ENCODE measurements at regions not wholly inside any gene's neighbourhood (a gene's known extent, or its start where the extent isn't known, plus 50 kb on each side); places are given as distances from the start of the nearest gene placed in this dataset.

DNA sequence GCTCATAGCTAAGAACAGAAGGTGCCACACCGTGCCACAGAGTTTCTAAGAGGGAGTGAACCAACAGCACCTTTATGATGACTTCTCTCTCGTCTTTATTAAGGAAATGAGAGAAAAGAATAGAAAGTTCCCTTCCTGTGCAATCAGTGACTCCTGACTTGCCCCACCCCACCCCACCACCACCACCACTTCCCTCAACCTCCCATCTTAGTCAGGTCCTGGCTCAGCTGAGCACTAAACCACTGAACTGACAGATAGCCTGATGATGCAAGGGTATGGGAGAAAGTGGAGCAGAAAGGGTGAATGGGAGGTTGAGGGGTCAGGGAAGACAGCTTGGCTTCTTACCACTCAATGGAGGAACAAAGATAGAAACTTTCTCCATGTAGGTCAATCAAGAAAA is 75.2 kb upstream of the RMDN2 start:
- WGBS, 4 donors = 61 to 87% (median 70%) methylated on average over 2 of the region's 2 CpGs
- no peak for DNase-seq
- peaks cover 0 to 31% (median 15%) of the 10 kb centered on the region in 12 donors for H3K4me1 ChIP-seq
- no peak for TF ChIP-seq POLR2A (IDR thresholded peaks at IDR 0.05)
- TF ChIP-seq, protein P1, sequence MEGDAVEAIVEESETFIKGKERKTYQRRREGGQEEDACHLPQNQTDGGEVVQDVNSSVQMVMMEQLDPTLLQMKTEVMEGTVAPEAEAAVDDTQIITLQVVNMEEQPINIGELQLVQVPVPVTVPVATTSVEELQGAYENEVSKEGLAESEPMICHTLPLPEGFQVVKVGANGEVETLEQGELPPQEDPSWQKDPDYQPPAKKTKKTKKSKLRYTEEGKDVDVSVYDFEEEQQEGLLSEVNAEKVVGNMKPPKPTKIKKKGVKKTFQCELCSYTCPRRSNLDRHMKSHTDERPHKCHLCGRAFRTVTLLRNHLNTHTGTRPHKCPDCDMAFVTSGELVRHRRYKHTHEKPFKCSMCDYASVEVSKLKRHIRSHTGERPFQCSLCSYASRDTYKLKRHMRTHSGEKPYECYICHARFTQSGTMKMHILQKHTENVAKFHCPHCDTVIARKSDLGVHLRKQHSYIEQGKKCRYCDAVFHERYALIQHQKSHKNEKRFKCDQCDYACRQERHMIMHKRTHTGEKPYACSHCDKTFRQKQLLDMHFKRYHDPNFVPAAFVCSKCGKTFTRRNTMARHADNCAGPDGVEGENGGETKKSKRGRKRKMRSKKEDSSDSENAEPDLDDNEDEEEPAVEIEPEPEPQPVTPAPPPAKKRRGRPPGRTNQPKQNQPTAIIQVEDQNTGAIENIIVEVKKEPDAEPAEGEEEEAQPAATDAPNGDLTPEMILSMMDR (IDR thresholded peaks at IDR 0.05) = no peak
- no peaks in the 10 kb centered on the region for H3K36me3 ChIP-seq
- intact Hi-C loops (cut with DNase I) = no loop called here
- H3K9me3 ChIP-seq = no peaks in the 10 kb centered on the region
- ATAC-seq = no peak
- no peaks in the 10 kb centered on the region for H3K27me3 ChIP-seq
- no peak overlapping the region for H3K4me3 ChIP-seq
- no peak overlapping the region for H3K27ac ChIP-seq

DNA sequence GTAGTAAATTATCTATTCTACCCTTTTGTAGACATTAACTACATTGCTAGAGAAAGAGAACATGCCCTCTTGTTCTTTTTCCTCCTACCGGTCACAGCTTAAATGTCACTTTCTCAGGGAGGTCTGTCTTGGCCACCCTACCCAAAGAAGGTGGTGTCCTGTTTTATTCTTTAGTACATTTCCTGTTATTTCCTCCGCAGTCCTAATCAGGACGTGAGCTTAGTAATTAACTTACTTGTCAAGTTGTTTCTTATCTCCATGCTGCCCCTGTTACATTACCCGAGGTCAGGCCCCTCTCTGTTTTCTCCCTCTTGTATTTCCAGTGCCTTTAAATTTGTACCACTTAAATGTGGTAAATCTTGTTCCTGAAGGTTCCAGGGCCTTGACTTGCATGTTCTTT is 73.7 kb upstream of the RMDN2 start:
- ATAC-seq (peak in 1 of 4 donors; percentile 9), DNase-seq (no peak)
- intact Hi-C loops (cut with DNase I) = no loop called here
- WGBS, 4 donors = 41 to 58% (median 51%) methylated on average over 4 of the region's 4 CpGs
- TF ChIP-seq, protein P1 (IDR thresholded peaks at IDR 0.05) = peak in 1 of 12 donors; percentile 16
- TF ChIP-seq POLR2A (IDR thresholded peaks at IDR 0.05) = no peak
- no peaks in the 10 kb centered on the region for H3K9me3 ChIP-seq
- no peaks in the 10 kb centered on the region for H3K36me3 ChIP-seq
- H3K27me3 ChIP-seq = no peaks in the 10 kb centered on the region
- H3K27ac ChIP-seq = peak overlapping the region; percentile 4 to 76 (median 56)
- peaks cover 8 to 46% (median 30%) of the 10 kb centered on the region in 12 donors for H3K4me1 ChIP-seq
- no peak overlapping the region for H3K4me3 ChIP-seq

DNA sequence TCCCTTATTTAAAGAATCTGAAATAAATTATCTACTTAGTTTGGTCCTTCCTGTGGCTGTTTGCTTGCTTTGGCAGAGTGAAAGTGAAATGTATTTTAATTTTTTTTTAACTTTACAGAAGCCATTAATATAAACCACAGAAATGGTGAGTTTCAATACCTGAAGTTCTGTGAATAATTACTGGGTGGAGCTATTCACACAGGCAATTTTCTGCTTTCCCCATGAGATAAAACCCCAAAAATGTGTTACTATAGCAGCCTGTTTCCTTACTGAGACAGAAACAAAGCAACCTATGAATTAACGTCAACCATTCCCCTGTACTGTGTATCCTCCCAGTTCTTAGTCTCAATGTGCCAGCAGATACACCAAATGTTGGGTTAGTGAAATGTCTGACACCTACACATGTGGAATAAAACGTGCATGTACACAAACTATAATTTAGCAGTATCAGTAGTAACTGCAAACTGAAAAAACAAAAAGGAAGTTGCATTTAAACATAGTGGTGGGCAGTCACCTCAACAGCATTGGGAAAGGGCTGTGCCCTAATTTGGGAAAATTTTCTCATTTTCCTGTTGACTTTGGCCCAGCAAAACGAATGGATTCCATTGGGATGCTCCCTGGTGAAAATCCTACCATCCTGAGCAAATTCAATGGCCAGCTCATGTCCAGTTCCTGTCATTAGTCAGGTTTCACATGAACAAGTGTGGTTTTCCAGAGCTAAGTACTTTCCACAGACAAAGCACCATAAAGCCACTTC is 73.1 kb upstream of the RMDN2 start:
- DNase-seq (no peak), ATAC-seq (no peak)
- H3K36me3 ChIP-seq = no peaks in the 10 kb centered on the region
- WGBS, 4 donors = 46 to 69% (median 54%) methylated on average over 3 of the region's 3 CpGs
- no peaks in the 10 kb centered on the region for H3K27me3 ChIP-seq
- H3K27ac ChIP-seq = peak overlapping the region in 11 of 12 donors; percentile 4 to 76 (median 59)
- no peaks in the 10 kb centered on the region for H3K9me3 ChIP-seq
- no peak overlapping the region for H3K4me3 ChIP-seq
- peaks cover 8 to 52% (median 34%) of the 10 kb centered on the region in 12 donors for H3K4me1 ChIP-seq
- intact Hi-C loops (cut with DNase I) = no loop called here
- TF ChIP-seq, protein P1 (IDR thresholded peaks at IDR 0.05) = no peak
- no peak for TF ChIP-seq POLR2A (IDR thresholded peaks at IDR 0.05)

DNA sequence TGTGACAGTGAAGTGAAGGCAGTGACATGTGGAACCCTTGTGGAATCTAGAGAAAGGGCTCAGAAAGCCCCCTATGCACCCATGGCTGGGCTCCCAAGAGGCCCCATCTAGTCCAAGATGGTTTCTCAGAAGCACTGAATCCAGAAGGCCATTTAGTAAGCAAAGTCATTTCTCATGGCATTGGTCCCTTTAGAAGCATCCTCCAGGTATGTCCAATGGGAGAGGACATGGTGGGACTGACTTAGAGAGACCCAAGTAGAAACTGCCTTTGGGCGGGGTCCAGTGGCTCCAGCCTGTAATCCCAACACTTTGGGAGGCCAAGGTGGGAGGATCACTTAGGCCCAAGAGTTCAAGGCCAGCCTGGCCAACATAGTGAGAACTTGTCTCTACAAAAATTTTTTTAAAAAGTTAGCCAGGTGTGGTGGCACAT is 72.5 kb upstream of the RMDN2 start:
- Histone ChIP-seq H3K27ac (peak overlapping the region in 8 of 12 donors; percentile 19 to 76 (median 54)), H3K4me1 (peaks cover 8 to 56% (median 38%) of the 10 kb centered on the region in 12 donors), H3K4me3 (no peak overlapping the region), H3K27me3 (no peaks in the 10 kb centered on the region), H3K9me3 (no peaks in the 10 kb centered on the region), H3K36me3 (no peaks in the 10 kb centered on the region)
- 97 to 100% (median 99%) methylated on average over 1 of the region's 1 CpG for WGBS, 4 donors
- ATAC-seq (no peak), DNase-seq (no peak)
- TF ChIP-seq, protein P1 (IDR thresholded peaks at IDR 0.05) = no peak
- TF ChIP-seq POLR2A (IDR thresholded peaks at IDR 0.05) = no peak
- intact Hi-C loops (cut with DNase I) = no loop called here
